NOMO-1 treated with dmso at 0.1 percent for 144 hours (cell line): ENCODE measurements at regions not wholly inside any gene's neighbourhood (a gene's known extent, or its start where the extent isn't known, plus 50 kb on each side); places are given as distances from the start of the nearest gene placed in this dataset.

Source experiments
- DNase-seq: peaks from one replicate; lab custom pipeline; 2025; ENCODE audit not compliant: unreplicated experiment; lab: John Stamatoyannopoulos, UW

- no peak for DNase-seq
These were observed 67.9 kb upstream of the ZNF648 start for GRCh38 chr1:182129398-182129797.

DNA sequence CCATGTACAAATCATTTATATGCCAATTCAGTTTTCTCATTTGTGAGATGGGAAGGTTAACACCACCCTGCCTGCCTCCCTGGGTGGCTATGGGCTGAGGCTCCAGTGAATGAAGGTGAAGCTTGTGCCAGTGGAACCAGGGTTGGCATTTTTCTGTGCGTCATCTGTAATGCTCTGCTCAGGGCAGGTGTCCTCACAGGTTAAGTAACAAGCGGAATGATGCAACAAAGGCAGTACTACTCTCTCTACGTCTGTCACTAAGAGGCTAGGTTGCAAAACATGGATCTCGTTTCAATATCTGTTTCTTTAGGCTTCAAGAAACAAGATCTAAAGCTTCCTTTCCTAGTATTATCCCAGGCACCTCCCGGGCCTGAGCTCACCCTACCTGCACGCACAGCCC is 67.0 kb upstream of the ZNF648 start:
- no peak for DNase-seq

DNA sequence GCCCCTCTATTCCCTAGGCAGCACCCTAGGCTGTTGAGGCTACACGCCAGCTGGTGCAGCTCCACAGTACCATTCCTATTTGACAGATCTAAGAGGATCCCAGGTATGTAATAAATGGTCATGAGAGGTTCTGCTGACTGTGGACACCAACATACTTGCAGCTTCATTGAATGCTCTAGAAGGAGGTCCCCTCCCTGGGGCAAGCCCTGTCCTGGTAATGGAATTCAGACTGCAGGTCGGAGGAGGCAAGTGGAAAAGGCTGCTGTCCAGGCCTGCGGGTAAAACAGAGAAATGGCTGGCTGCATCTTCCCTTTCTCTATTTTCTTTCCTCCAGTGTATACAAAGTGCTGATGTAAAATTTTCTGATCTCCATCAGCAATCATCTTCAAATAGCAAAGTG is 66.1 kb upstream of the ZNF648 start:
- no peak for DNase-seq

DNA sequence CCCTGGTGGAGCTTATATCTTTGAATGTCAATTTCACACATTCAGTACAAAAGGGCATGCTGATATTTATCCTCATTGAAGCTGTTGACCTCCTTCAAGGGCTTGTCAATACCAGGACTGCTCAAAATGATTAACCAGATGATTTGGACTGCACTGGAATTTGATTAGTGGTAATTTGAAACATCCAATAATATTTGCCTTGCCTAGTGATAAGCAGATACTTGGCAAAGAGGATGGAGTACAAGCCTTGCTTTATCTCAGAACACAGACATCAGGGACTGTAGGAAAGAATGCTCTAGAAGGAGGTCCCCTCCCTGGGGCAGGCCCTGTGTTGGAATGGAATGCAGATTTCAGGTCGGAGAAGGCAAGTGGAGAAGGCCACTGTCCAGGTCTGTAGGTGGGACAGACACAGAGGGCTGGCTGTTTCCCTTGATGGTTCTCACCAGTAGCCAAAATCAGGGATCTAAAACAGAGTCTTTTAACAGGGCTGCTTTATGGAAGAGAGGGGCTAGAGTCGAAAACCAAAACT is 64.8 kb upstream of the ZNF648 start:
- no peak for DNase-seq

DNA sequence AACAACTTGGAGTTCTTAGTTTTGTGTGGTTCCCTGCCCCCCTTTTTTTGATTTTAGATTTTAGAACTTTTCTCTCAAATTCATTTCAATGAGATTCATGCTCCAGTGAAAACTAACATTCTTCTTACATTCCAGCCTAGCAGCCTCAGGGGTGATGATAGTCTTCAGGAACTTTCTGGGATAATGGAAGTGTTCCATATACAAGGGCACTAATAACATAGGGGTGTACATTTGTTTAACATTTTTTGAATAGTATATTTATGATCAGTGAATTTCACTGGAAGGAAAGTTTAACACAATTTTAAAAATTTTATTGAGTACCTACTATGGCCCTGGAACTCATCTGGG is 61.4 kb upstream of the ZNF648 start:
- DNase-seq = no peak

GRCh38 chr1:182122256-182122912 is 60.9 kb upstream of the ZNF648 start:
- no peak for DNase-seq

GRCh38 chr1:182121787-182122186 is 60.3 kb upstream of the ZNF648 start:
- DNase-seq = no peak

DNA sequence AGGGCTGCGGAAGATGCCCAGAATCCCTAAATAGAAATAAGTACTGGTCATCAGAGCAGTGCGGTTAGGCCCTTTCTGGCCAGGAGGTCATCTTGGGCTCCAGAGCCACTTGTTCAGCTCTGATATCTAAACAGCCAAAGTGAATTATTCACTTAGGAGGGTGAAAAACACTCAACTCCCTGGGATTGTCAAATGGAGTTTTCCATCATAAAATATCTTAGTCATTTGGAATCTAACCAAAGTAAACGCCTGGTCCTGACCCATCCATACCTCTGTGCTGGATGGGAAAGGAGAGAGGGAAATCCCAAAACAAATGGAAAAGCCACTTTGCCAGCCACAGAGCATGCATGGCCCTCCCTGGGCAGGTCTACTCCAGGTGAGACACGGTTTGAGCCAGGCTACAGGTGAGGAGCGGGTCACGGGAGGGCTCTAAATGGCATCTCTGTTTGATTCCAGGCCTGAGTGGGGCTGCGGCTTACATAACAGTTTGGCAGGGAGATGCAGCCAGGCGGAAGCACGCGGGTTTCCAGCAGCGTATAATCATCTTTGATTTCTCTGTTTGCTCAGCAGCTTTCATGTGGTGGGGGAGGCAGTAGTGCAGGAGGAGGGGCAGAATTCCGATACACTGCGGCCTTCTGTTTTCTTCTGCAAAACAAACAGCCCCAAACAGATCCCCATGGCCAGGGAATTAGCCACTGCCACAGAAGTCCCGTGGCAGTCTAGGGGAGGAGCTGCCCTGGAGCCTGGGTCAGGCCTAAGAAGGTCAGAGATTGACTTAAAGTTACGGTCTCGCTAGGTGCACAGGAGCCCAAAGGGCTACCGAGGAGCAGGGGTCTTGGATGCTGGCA is 59.1 kb upstream of the ZNF648 start:
- no peak for DNase-seq

DNA sequence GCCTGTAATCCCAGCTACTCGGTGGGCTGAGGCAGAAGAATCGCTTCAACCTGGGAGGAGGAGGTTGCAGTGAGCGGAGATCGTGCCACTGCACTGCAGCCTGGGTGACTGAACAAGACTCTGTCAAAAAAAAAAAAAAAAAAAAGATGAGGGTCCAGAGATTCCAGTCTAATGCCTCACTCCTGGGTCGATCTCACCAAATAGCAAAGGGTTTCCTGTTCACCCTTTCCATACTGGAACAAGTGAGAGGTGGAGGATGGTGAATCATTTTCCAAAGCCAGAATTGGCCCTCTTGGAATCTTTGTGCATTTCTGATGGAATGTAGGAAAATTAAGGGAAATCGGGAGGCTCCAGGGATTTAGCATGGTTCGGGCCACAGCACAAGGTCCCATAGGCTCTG is 58.1 kb upstream of the ZNF648 start:
- no peak for DNase-seq

GRCh38 chr1:182118851-182119250 is 57.3 kb upstream of the ZNF648 start:
- DNase-seq = no peak

GRCh38 chr1:182114627-182115023 is 53.1 kb upstream of the ZNF648 start:
- no peak for DNase-seq

DNA sequence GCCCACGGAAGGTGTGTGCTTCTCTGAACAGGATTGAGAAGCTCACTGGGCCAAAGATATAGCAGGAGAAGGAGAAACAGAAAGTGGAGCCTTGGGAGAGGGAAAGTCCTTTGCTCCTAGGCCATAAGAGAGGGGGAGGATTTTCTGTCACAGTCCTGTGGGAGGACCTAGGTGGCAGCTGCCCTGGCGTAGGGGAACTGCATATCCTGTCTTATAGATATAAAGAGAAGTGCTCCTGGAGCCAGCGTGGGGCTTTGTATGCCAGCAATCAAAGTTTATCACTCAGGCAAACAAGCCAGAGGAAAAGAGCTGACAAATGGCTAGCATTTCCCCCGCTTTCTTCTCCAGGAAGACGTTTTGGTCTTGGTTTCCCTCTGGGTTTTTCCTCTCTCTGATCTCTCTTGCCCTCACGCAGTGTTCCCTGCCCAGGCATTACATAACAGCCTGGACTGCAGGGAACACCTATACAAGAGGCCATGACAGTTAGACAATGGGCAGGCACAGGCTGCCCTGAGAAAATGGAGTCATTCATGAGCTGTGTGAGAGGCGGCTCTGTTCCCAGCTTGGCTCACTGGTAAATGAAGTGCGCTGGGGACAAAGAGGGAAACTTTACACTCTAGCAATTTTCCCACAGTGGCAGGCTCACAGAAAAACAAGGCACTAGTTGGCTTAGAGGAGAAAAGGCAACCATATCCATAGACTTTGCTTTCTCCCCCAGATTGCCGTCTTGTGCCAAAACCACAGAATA is 52.5 kb upstream of the ZNF648 start:
- DNase-seq = no peak

DNA sequence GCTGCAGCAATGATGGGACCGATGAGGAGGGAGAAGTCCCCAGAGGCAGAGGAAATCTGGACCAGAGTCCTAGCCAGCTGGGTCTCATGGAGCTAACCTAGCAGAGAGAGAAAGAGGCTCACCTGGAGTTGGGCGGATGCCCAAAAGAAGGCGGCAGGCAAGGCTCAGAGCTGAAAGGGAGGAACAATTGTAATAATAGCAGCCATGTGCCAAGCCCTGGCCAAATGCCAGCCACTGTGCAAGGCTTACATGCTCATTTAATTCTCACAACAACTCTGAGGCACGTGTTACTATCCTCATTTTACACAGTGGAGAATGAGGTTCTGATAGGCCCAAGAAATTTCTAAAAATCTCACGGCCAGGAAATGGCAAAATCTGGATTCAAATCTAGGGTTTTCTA is 50.0 kb upstream of the ZNF648 start:
- DNase-seq = no peak
